ENCODE measurements at regions not wholly inside any gene's neighbourhood (a gene's known extent, or its start where the extent isn't known, plus 50 kb on each side); places are given as distances from the start of the nearest gene placed in this dataset.

- DNase-seq, result peak in 1 of 10 donors; percentile 25
- intact Hi-C loops (cut with DNase I), result no loop called here
Observed at GRCh38 chr18:22108674-22109073, 60.7 kb upstream of the GATA6 start.

- DNase-seq, result no peak
- intact Hi-C loops (cut with DNase I), result no loop called here
Observed at GRCh38 chr18:22109535-22109934, 59.9 kb upstream of the GATA6 start.

DNA sequence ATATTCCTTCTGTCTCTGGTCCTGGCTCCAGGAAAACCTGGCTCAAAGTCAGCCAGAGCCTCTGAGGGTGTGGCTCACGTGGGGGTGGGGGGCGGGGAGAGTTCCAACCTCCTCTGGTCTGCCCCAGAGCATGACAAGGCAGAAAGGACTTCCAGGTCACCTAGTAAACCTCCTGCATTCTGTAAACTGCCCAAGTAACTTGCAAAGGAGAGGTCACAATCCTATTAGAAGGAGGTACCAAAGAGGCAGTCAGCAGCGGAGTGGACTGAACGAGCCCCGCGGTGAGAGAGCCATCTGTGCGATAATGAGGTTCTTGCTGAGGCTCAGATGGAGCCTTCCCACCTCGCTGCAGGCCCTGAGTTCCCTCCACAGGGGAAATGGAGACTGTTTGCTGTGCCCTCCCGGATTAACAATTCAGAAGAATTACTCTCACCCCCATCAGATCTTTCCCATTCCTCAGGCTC lies 58.9 kb upstream of the GATA6 start:
- DNase-seq, result peak in 1 of 10 donors; percentile 9
- intact Hi-C loops (cut with DNase I), result no loop called here

DNA sequence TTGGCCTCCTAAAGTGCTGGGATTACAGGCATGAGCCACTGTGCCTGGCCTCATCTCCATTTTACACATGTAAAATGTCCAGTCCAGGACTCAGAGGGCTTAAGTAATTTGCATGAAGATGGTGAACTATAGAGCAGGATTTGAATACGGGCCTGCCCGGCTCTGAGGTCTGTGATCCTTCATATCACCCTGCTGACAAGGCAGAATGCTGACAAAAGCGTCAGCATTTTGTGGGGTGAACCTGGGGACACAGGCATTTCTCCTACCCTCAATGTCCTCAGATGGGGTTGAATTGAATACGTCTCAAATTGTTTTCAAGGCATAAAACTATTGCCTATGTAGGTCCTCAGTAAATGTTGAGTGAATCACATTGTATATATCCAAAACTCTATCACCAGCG lies 57.2 kb upstream of the GATA6 start:
- intact Hi-C loops (cut with DNase I), result no loop called here
- peak in 1 of 10 donors; percentile 34 for DNase-seq

DNA sequence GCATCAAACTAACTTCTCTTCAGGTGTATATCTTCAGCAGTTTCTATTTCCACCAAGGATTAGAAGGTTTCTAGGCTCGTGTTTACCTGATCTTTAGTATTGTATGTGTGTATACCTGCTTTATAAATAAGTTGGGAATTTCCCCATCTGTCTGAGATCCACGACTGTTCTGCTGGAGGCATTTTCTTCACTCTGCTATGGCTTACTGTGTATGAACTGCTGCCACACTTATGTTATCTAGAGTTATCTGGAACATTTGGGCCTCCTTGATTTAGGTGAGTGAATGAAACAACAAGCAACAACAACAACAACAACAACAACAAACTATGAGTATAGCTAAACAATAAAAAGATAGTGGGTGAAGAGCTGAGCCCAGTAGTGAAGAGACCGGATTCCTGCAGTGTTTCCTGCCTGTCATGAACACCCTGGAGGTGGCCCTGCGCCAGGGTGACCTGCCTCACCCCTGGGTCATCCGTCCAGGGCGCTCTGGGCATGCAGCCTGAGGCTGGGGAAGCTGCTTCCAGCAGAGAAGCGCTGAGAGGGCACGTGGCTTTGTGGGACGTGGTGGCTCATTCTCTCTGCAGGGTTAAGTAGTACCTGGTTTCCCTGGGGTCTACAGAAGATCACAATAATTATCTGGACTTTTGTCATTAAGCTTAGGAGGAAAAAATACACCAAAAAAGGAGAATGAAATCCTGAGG lies 56.1 kb upstream of the GATA6 start:
- intact Hi-C loops (cut with DNase I), result no loop called here
- peak in 1 of 10 donors; percentile 67 for DNase-seq

DNA sequence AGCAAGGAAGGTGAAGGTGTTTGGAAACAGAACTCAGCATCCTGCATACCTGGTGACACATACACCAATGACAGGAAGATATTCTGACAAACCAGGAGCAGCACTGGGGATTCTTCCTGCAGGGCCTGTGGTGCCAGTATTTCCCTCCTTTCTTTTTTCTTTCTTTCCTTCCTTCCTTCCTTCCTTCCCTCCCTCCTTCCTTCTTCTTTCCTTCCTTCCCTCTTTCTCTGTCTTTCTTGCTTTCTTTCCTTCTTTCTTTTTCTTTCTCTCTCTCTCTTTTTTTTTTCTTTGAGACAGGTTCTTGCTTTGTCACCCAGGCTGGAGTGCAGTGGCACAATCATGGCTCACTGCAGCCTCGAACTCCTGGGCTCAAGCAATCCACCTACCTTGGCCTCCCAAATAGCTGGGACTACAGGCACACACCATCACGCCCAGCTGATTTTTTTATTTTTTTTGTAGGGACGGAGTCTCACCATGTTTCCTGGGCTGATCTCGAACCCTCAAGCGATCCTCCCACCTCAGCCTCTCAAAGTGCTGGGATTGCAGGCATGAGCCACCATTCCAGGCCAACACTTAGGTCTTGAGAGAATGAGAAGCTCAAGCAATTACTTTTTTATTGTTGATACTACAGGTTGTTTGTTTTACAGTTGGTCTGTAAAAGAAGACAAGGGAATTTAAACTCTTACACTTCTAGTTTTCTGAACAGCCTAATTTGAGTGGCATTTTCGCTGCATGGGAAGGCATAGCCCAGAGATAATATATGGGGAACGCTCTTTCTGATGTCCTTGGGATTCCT lies 54.7 kb upstream of the GATA6 start:
- peak in 1 of 10 donors; percentile 22 for DNase-seq
- intact Hi-C loops (cut with DNase I), result no loop called here

- intact Hi-C loops (cut with DNase I), result no loop called here
Observed at GRCh38 chr18:22115573-22115972, 53.8 kb upstream of the GATA6 start.

More at GRCh38 chr18:22115573-22115972, 53.8 kb upstream of the GATA6 start:
- peak in 1 of 10 donors; percentile 6 for DNase-seq

All from posterior cingulate gyrus (tissue), 11 donors.